Embryonic facial prominence (tissue), 1 donor: ENCODE measurements at regions not wholly inside any gene's neighbourhood (a gene's known extent, or its start where the extent isn't known, plus 50 kb on each side); places are given as distances from the start of the nearest gene placed in this dataset.
"Not testable (repeated sequence)": the region's sequence is repeated elsewhere in the genome, so short reads cannot be mapped to it uniquely, and the experiment has no call there.

Source experiments
- DNase-seq: peaks from one replicate; pipeline ENCODE4 v3.0.0-alpha.2; 2016; ENCODE audit errors: extremely low spot score

GRCh38 chr3:72006631-72007556, 221.9 kb upstream of the PROK2 start:
- no peak for DNase-seq

- DNase-seq, result no peak
Observed at GRCh38 chr3:72004749-72005292, 219.9 kb upstream of the PROK2 start.

- DNase-seq, result no peak
Observed at GRCh38 chr3:72003936-72004335, 219.0 kb upstream of the PROK2 start.

- no peak for DNase-seq
Observed at GRCh38 chr3:72001758-72002157, 216.8 kb upstream of the PROK2 start.

- no peak for DNase-seq
Observed at GRCh38 chr3:71998995-71999673, 214.2 kb upstream of the PROK2 start.

- DNase-seq, result no peak
Observed at GRCh38 chr3:71997066-71997653, 212.2 kb upstream of the PROK2 start.

GRCh38 chr3:71994906-71995305, 210.0 kb upstream of the PROK2 start:
- DNase-seq, result no peak

GRCh38 chr3:71994203-71994602, 209.3 kb upstream of the PROK2 start:
- DNase-seq, result no peak

- DNase-seq, result no peak
Observed at GRCh38 chr3:71991681-71992080, 206.7 kb upstream of the PROK2 start.

- no peak for DNase-seq
Observed at GRCh38 chr3:71991046-71991445, 206.1 kb upstream of the PROK2 start.

- DNase-seq, result no peak
Observed at GRCh38 chr3:71990545-71990944, 205.6 kb upstream of the PROK2 start.

GRCh38 chr3:71989165-71989564, 204.2 kb upstream of the PROK2 start:
- DNase-seq, result no peak

- DNase-seq, result no peak
Observed at GRCh38 chr3:71987828-71988227, 202.9 kb upstream of the PROK2 start.

- no peak for DNase-seq
Observed at GRCh38 chr3:71987089-71987735, 202.3 kb upstream of the PROK2 start.

- no peak for DNase-seq
Observed at GRCh38 chr3:71986606-71987005, 201.7 kb upstream of the PROK2 start.

GRCh38 chr3:71984843-71985613, 200.1 kb upstream of the PROK2 start:
- DNase-seq, result no peak

- no peak for DNase-seq
Observed at GRCh38 chr3:71983694-71984093, 198.7 kb upstream of the PROK2 start.

GRCh38 chr3:71982506-71983258, 197.7 kb upstream of the PROK2 start:
- DNase-seq, result not testable (repeated sequence)

GRCh38 chr3:71979175-71979574, 194.2 kb upstream of the PROK2 start:
- DNase-seq, result no peak

GRCh38 chr3:71978150-71978721, 193.3 kb upstream of the PROK2 start:
- no peak for DNase-seq
